GM18867 (cell line): ENCODE measurements at regions not wholly inside any gene's neighbourhood (a gene's known extent, or its start where the extent isn't known, plus 50 kb on each side); places are given as distances from the start of the nearest gene placed in this dataset.
"Not testable (repeated sequence)": the region's sequence is repeated elsewhere in the genome, so short reads cannot be mapped to it uniquely, and the experiment has no call there.

ENCODE experiments used
- ATAC-seq: cut with Tn5 transposase; IDR thresholded peaks from one replicate; pipeline ENCODE4 v1.9.1; 2021; ENCODE audit warnings: mild to moderate bottlenecking, moderate library complexity; ENCODE audit not compliant: unreplicated experiment

GRCh38 chrX:94329182-94329581, 655.2 kb downstream of the FAM133A start:
- ATAC-seq, result no peak

DNA sequence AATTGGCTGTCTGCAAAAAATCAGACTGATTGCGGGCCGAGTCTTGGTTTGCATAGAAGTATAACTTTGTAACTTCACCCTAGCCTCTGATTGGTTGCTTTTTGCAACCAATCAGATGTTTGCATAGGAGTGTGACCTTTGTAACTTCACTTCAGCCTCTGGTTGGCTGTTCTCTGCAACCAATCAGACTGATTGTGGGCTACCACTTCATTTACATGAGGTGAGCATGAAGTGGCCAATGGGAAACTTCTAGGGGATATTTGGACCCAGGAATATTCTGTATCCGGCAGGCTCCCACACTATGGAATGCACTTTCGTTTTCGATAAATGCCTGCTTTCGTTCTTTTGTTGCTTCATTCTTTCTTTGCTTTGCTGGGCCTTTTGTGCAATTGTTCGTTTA, 667.7 kb downstream of the FAM133A start:
- not testable (repeated sequence) for ATAC-seq

GRCh38 chrX:94361241-94361640, 687.2 kb downstream of the FAM133A start:
- ATAC-seq, result peak; percentile 58

GRCh38 chrX:94365736-94366135, 691.7 kb downstream of the FAM133A start:
- no peak for ATAC-seq

DNA sequence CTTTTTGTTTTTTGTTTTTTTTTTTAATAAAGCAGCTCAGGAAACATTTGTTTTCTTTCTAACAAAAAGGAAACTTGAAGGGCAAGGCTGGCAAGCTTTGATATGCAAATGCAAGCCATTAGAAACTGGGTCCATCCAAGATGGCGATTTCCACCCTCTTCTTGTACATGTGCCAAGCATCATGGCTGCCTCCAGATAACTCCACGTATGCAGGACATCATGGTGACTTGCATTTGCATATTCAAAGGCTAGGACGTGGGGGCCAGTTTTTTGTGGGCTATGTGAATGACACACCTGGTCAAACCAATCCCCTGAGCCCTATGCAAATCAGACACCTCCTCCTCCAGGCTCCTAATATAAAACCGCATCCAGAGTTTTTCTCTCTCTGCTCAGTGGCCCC, 692.6 kb downstream of the FAM133A start:
- no peak for ATAC-seq

DNA sequence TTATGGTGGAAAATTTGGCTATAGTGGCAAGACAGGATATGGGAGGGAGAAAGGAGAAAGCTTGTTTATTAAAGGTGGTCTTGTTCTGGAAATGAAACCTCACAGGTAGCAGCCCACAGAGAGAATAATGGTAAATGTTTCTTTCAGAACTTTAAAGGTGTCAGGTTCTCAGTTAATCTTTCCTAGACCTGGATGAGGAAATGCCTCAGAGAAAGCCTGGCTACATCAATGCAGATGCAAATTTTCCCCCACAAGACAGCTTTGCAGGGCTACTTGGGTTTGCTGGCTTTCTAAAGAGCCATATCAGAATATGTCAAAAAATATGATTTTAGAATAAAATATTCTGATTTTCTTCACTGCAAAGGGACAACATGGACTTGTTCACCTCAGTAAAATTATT, 715.0 kb downstream of the FAM133A start:
- no peak for ATAC-seq

DNA sequence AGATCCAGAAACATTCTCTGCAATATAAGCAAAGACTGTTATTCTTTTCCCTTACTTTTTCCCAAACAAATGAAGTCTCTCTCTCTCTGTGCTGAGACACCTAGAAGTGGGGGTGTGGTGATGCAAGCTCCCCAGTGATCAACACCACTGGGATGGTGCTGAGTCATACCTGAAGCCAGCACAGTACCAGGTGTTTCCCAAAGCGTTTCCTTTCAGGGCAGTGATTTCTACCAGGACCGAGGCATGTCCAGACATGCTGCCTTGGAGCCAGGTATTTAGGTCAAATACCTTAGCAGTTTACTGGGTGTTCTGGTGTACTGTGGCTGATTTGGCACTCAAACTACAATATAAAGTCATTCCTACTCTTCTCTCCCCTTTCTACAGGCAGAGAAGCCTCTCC, 726.5 kb downstream of the FAM133A start:
- peak; percentile 88 for ATAC-seq

DNA sequence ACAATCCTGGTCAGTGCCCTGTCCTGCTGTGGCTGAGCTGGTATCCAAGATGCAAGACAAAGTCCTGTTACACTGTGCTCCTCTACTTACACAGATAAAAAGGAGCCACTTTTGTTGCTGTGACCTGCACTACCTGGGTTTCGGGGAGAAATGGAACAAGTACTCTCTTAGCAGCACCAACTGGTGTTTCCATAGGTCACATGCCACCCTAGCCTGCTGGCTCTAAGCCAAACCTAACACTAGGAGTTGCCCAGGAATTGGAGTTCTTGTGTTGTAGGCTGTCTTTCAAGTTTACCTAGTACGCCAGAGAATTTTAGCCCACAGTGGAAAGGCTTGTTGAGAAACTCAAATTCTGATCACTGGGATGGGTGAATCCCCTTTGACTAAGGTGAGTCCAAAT, 727.4 kb downstream of the FAM133A start:
- ATAC-seq, result peak; percentile 17

DNA sequence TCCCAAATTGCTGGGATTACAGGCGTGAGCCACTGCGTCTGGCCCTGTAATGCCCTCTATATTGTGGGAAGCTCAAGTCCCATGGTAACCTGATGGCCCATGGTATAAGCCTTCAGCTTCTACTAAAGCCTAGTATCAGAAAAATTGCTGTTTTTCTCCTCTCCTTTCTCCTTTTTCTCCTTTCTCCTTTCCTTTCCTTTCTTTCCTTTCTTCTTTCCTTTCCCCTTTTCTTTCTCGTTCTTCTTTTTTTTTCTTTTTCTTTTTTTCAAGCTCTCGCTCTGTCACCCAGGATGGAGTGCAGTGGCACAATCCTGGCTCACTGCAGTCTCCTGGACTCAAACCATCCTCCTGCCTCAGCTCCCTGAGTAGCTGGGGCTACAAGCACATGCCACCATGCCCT, 740.7 kb downstream of the FAM133A start:
- no peak for ATAC-seq

DNA sequence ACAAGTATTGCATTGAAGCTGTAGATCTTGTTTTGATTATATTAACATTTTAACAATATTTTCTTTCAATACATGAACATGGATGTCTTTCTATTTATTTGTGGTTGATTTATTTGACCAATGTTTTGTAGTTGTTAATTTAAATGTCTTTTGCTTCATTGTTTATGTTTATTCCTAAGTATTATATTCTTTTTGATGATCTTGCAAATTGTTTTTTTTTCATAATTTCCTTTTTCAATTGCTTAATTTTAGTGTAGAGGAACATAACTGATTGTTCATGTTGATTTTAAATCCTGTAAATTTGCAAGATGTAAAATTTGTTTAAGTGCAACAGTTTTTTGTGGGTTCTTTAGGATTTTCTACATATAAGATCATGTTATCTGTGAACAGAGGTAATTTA, 744.1 kb downstream of the FAM133A start:
- ATAC-seq, result no peak

DNA sequence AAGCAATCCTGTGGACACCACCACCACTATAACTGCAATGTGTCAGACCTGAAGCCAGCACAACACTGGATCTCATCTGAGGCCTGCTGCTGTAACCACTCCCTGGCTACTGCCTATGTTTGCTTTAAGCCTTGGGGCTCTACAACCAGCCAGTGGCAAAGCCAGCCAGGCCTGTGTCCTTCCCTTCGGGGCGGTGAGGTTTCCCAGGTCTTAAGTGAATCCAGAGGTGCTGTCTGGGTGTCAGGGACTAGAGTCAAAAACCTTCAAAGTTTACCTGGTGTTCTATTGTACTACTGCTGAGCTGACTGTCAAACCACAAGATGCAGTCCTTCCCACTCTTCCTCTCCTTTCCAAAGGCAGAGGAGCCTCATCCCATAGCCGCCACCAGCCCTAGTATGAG, 750.5 kb downstream of the FAM133A start:
- ATAC-seq, result no peak

DNA sequence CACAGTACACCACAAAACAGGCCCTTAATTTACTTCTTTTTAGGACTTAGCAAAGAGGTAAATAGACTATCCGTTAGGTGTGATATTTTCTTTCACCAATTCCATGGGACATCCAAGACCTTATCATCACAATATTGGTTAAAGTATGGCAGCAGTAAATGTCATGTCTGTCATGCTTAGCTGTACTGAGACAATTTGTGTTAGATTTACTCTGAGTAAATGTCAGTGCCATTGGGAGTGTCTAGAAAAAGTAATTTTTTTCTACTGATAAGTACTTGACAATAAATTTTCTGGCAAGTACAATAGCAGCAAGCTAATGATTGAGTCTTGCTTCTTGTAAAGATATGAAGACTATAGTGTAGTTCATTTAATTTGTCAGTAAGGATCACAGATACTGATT, 756.1 kb downstream of the FAM133A start:
- ATAC-seq, result no peak

GRCh38 chrX:94435799-94436198, 761.8 kb downstream of the FAM133A start:
- no peak for ATAC-seq

DNA sequence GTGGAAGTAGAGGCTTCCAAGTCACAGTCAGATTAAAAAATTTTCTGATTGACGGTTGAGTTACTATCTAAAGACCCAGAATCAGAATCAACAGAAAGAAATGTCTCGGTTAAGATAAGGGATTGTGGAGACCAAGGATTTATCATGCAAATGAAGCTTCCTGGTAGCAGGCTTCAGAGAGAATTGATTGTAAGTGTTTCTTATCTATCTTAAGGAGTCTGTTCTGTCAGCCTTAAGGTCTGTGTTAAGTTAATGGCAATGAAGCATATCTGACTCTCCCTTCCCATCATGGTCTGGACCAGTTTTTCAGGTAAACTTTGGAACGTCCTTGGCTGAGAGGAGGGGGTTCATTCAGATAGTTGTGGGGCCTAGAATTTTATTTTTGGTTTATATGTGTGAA, 780.2 kb downstream of the FAM133A start:
- no peak for ATAC-seq

- no peak for ATAC-seq
Measured at GRCh38 chrX:94454606-94455005, 780.6 kb downstream of the FAM133A start.

- no peak for ATAC-seq
Measured at GRCh38 chrX:94455782-94456181, 781.8 kb downstream of the FAM133A start.

DNA sequence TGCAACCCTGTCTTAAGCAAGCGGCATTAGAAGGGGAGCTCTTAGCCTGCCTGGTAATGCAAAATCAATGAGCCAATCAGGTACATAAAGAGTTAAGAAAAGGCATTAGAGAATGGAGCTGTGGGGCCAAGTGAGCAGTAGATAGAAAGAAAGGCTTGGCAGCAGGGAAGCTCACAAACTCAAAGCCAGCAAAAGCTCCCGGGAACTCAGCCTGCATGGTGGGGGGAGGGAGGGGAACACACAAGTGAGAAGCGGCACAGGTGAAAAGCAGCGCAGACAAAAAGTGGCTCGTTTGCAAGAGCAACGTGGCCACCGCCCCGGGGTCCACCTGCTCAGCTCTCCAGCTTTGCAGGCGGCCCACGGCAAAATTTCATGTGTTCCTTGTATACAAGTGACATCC, 818.5 kb downstream of the FAM133A start:
- ATAC-seq, result no peak

- no peak for ATAC-seq
Measured at GRCh38 chrX:94493405-94493804, 819.4 kb downstream of the FAM133A start.

- no peak for ATAC-seq
Measured at GRCh38 chrX:94511564-94511963, 837.6 kb downstream of the FAM133A start.

DNA sequence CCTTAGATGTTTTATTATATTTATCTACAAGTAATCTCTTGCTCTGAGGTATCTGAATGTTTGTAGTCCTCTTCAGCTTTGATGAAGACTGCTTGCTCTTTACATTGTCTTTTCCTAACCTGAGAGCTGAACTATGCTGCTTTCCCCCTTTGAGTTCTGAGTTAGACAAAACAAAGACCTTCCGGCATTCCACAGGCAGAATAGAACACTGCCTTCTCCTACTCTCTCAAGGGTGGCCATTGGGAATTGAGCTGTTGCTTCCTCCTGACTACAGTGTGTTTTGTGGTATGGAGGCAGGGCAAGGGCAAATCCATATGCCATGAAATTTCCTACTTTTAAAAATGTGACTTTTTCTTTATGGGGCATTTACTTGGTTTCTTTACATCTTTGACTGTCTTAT, 841.0 kb downstream of the FAM133A start:
- no peak for ATAC-seq

GRCh38 chrX:94524867-94525266, 850.9 kb downstream of the FAM133A start:
- ATAC-seq, result no peak

DNA sequence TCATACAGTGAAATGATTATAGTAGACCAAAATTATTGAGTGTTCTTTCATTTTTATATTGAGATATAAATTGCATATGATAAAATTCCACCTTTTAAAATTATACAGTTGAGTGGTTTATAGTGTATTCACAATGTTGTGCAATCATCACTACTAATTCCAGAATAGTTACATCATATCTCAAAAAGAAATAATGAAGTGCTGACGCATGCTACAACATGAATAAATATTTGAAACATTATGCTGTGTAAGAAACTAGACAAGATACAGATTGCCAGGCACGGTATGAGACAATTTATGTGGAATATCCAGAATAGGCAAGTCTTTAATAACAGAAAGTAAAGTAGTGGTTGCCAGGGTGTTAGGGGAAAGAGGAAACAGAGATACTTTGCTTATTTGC, 871.7 kb downstream of the FAM133A start:
- ATAC-seq, result no peak

GRCh38 chrX:94551831-94552230, 877.8 kb downstream of the FAM133A start:
- ATAC-seq, result no peak

DNA sequence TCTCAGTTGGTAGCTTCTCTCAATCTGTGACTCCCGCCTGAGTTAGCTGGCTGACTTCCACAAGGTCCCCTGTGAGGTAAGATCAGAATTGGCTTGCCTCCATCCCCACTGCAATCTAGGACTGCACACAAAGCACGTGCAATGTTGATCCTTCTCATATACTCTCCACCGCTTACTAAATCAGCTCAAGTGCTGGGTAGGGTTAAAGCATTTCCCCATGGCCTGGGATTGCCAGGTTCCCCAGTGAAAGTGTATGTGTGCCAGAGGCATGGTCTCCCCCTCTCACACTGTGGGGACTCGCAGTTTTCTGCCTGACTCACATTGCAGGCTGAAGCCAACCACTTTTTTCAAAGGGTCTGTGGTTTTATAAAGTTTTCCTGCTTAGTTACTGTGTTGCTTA, 886.9 kb downstream of the FAM133A start:
- ATAC-seq, result no peak
